Epithelial cell of esophagus (primary cell): ENCODE measurements at regions not wholly inside any gene's neighbourhood (a gene's known extent, or its start where the extent isn't known, plus 50 kb on each side); places are given as distances from the start of the nearest gene placed in this dataset.

Experiments used
- DNase-seq: peaks from one replicate; pipeline ENCODE4 v3.0.0; 2010; ENCODE audit warnings: low read depth
- H3K4me3 ChIP-seq: 2 replicates; pipeline ENCODE4 v1.5.1; 2011; ENCODE audit warnings: mild to moderate bottlenecking, low read length, control low read depth
- TF ChIP-seq, protein P1 (sequence below): IDR thresholded peaks from 2 replicates; pipeline ENCODE4 v1.5.1; 2011; ENCODE audit warnings: low read depth, mild to moderate bottlenecking, low read length, control low read depth, inconsistent platforms; ENCODE audit not compliant: insufficient read depth; ENCODE audit errors: missing control alignments

DNA sequence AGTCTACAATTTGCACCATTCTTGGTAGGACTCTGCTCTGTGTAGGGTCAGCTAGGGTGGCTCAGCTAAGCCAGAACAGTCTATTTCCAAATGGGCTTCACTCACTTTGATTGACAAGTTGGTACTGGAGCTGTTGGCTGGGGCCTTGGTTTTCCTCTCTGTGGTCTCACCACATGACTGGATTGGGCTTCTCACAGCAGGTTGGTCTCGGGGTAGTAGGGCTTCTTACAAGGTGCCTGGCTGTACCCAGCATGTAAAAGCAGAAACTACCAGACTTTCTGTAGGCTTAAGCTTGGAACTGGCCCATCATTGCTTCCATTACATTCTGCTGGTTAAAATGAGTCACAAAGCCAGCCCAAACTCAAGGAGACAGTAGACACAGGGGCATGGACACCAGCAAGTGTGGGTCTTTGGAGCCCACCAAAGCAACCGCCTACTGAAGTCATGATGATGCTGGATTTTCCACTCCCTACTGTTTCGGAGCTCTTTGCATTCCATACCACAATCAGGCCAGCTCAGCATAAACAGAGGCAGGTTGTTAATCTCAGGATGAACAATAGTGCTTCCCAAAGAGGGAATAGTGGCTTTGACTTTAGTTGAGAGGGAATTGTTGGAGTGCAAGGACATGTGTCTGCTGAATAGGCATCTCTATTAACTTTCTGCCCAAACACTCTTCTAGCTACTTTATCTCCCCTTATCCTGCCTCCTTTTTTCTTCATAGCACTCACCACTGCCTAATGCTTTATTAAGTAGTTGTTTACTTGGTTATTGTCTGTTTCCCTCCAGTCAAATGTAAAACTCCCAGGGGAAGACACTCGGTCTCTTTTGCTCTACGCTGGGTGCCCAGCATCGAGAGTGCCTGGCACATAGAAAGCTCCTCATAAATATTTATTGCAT lies 78.0 kb upstream of the RARB start:
- no peak overlapping the region for H3K4me3 ChIP-seq
- TF ChIP-seq, protein P1, sequence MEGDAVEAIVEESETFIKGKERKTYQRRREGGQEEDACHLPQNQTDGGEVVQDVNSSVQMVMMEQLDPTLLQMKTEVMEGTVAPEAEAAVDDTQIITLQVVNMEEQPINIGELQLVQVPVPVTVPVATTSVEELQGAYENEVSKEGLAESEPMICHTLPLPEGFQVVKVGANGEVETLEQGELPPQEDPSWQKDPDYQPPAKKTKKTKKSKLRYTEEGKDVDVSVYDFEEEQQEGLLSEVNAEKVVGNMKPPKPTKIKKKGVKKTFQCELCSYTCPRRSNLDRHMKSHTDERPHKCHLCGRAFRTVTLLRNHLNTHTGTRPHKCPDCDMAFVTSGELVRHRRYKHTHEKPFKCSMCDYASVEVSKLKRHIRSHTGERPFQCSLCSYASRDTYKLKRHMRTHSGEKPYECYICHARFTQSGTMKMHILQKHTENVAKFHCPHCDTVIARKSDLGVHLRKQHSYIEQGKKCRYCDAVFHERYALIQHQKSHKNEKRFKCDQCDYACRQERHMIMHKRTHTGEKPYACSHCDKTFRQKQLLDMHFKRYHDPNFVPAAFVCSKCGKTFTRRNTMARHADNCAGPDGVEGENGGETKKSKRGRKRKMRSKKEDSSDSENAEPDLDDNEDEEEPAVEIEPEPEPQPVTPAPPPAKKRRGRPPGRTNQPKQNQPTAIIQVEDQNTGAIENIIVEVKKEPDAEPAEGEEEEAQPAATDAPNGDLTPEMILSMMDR: no peak
- DNase-seq: no peak

DNA sequence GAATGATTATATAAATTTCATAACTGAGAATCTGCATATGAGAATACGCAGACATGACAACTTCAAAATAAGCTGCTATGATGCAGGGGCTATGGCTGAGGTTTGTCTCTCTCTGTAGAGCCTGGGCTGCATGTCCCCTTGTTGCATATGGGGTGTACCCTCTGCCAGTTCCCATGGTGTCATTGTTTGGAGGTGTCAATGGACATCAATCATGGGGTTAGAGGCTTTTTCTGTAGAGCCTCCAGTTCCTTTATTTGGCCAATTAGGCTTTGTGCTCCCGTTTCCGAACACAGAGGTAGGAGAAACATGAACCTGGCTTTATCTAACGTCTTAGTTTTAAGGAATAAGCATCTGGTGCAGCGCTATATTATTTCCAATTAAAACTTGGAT lies 77.3 kb upstream of the RARB start:
- no peak overlapping the region for H3K4me3 ChIP-seq
- no peak for DNase-seq
- TF ChIP-seq, protein P1: no peak

DNA sequence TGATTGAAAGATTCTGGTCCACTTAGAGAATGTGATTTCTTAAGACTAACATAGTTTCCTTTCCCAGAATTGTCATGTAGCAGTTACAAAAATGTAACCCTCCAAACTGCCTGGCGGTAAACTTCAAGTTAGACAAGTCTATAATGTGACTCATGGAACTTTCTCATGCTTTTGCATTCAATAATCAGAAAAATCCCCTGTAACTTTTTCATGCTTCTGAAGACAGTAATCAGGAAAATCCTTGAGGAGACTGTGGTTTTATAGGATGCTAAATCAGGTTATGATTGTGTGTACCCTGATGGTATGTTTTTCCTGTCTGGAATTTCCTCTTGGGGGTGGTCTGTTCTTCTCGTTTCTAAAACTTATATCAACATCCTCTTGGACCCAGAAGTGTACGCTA lies 74.0 kb upstream of the RARB start:
- TF ChIP-seq, protein P1: no peak
- no peak overlapping the region for H3K4me3 ChIP-seq
- no peak for DNase-seq

DNA sequence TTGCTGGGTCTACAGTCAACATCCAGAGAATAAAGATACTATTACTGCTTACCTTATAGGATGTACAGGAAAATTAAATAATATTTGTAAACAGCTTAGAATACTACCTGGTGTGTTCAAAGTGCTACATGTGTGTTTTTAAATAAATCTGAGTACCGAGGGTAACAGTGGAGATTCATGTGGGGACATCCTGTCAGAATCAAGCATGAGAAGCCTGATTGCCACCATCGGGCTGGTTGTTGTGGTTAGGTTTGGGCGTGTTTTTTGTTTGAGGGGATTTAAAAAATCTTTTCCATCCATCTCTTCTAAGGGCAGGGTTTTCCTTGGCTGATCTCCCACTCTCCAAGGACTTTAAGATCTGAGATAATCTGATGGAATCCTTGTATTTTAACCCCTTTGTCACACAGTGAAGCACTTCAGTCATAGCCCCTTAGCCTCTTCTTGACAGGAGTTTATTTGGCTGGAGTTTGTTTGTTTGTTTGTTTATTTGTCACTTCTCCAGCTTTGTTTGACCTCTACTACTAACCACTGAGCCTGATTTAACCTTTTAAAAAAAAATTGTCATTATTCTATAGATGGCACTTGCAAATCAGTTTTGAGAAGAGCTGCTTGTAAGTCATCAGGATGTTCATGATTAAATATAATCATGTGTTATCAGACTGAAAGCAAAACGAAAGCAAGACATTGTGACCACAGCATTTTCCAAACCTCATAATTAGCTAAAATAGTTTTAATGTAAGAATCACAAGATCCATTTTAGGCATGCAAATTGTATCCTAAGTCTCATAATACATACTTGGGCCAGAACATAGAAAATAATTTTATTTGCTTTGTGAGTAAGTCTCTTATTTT lies 72.8 kb upstream of the RARB start:
- TF ChIP-seq, protein P1: no peak
- DNase-seq: no peak
- no peak overlapping the region for H3K4me3 ChIP-seq

DNA sequence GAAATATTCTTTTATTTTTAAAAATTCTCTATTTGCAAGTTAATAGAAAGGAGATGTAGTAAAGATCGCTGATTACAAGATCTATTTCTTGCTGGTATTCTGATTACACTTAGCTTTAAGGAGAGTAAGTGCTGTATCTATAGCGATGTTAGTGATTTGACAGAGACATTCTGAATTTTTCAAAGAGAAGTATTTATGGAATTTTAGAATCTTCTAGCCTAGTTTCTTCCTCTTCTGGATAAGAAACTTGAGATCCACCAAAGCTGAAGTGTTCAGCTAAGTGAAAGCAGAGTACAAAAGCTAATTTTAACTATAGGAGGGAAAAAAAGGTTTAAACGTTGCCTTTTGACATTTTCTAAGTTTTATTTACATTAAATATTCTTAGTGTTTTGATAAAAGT lies 72.1 kb upstream of the RARB start:
- TF ChIP-seq, protein P1: no peak
- DNase-seq: no peak
- no peak overlapping the region for H3K4me3 ChIP-seq

DNA sequence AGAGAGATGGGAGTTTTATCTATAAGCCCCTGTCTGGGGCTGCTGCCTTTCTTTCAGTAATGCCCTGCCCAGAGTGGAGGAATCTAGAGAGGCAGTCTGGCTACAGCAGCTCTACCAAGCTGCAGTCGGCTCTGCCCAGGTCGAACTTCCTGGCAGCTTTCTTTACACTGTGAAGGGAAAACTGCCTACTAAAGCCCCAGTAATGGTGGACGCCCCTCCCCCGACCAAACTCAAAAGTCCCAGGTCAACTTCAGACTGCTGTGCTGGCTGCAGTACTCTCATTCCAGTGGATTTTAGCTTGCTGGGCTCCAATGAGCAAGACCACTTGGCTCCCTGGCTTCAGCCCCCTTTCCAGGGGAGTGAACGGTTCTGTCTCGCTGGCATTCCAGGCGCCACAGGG lies 65.9 kb upstream of the RARB start:
- TF ChIP-seq, protein P1: no peak
- DNase-seq: no peak
- H3K4me3 ChIP-seq: no peak overlapping the region
